ENCODE measurements at regions not wholly inside any gene's neighbourhood (a gene's known extent, or its start where the extent isn't known, plus 50 kb on each side); places are given as distances from the start of the nearest gene placed in this dataset.

- no peak for TF ChIP-seq POLR2A (IDR thresholded peaks at IDR 0.05)
- no peak for TF ChIP-seq CTCF (IDR thresholded peaks at IDR 0.05)
- no peak for DNase-seq (ENCODE audit: low spot score in 2 of 2)
- H3K4me3 ChIP-seq (ENCODE audit: low read depth, poor library complexity, severe bottlenecking) = no peak overlapping the region
- intact Hi-C loops (cut with DNase I; ENCODE audit: low total_unique reads) = no loop called here
- WGBS, 2 donors = 58 to 60% methylated on average over 2 of the region's 2 CpGs
Measured at GRCh38 chr11:43602670-43603069, 77.9 kb upstream of the HSD17B12 start.

GRCh38 chr11:43614214-43614613, 66.3 kb upstream of the HSD17B12 start:
- no peak overlapping the region for H3K4me3 ChIP-seq (ENCODE audit: low read depth, poor library complexity, severe bottlenecking)
- intact Hi-C loops (cut with DNase I; ENCODE audit: low total_unique reads) = no loop called here
- no peak for DNase-seq (ENCODE audit: low spot score in 2 of 2)
- 83 to 85% methylated on average over 2 of the region's 2 CpGs for WGBS, 2 donors
- no peak for TF ChIP-seq POLR2A (IDR thresholded peaks at IDR 0.05)
- no peak for TF ChIP-seq CTCF (IDR thresholded peaks at IDR 0.05)

- no peak for DNase-seq (ENCODE audit: low spot score in 2 of 2)
- H3K4me3 ChIP-seq (ENCODE audit: low read depth, poor library complexity, severe bottlenecking) = no peak overlapping the region
- 83 to 94% methylated on average over 4 of the region's 4 CpGs for WGBS, 2 donors
- TF ChIP-seq POLR2A (IDR thresholded peaks at IDR 0.05) = no peak
- TF ChIP-seq CTCF (IDR thresholded peaks at IDR 0.05) = no peak
- intact Hi-C loops (cut with DNase I; ENCODE audit: low total_unique reads) = no loop called here
Measured at GRCh38 chr11:43619863-43620505, 60.6 kb upstream of the HSD17B12 start.

GRCh38 chr11:43626798-43627197, 53.7 kb upstream of the HSD17B12 start:
- WGBS, 2 donors = 55 to 65% methylated on average over 3 of the region's 3 CpGs
- TF ChIP-seq POLR2A (IDR thresholded peaks at IDR 0.05) = no peak
- no peak for TF ChIP-seq CTCF (IDR thresholded peaks at IDR 0.05)
- no peak overlapping the region for H3K4me3 ChIP-seq (ENCODE audit: low read depth, poor library complexity, severe bottlenecking)
- intact Hi-C loops (cut with DNase I; ENCODE audit: low total_unique reads) = no loop called here
- DNase-seq (ENCODE audit: low spot score in 2 of 2) = no peak

MicroRNAs encoded in the stretch of these regions (microRNA counts, 767-probe panel; counts per million panel counts)
- microRNA hsa-miR-129-2-3p = 0 to 358 counts per million in 2 donors
- microRNA hsa-miR-129-5p = 0 to 358 counts per million in 2 donors
- microRNA hsa-miR-670 = 0 to 358 counts per million in 2 donors

Small RNAs in the stretch of these regions (microRNA-seq; reads per million reads assigned to microRNA genes)
- gene MIR129-2 (ENCODE audit: borderline number of aligned reads in 1 of 2, borderline replicate concordance in 2 of 2) (0 reads per million in 2 donors), gene MIR670 (ENCODE audit: borderline number of aligned reads in 1 of 2, borderline replicate concordance in 2 of 2) (0 reads per million in 2 donors)
